ENCODE measurements at regions not wholly inside any gene's neighbourhood (a gene's known extent, or its start where the extent isn't known, plus 50 kb on each side); places are given as distances from the start of the nearest gene placed in this dataset.

DNA sequence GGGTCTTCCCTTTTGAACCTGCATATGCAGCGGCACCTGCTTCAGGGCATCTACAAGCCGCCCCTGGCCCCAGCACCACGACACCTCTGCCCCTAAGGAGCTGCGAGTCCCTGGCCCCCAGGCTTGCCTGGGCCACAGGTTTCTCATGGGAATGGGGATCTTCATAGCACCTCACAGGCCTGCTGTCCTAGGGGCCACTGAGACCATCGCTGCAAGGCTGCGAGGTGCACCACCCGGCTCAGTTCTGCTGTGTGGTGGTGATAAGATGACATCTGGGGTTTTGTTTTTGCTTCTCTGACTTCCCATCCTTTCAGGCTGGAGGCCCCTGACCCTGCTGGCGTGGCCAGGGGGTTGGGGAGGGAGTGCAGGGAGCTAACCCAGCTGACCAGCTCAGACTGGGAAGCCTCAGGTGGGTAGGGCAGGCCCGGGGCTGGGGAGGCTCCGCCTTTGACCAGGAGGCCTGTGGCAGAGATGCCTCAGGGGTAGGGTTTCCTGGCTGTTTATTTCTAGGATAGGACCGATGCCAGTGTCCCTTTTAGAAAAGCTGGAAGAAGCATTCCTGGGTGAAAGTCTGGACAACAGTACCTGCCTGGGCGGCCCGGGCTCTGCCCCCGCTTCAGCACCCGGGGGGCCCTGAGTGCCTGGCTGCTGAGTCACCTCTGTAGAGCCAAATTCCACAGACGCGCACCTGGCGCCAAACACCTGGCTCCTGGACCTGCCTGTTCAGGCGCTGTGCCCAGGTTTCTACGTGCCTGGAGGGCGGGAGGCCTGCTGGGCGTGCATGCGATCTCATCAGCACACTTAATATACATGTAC, 264.7 kb downstream of the DLL1 start:
- DNase-seq, result no peak

DNA sequence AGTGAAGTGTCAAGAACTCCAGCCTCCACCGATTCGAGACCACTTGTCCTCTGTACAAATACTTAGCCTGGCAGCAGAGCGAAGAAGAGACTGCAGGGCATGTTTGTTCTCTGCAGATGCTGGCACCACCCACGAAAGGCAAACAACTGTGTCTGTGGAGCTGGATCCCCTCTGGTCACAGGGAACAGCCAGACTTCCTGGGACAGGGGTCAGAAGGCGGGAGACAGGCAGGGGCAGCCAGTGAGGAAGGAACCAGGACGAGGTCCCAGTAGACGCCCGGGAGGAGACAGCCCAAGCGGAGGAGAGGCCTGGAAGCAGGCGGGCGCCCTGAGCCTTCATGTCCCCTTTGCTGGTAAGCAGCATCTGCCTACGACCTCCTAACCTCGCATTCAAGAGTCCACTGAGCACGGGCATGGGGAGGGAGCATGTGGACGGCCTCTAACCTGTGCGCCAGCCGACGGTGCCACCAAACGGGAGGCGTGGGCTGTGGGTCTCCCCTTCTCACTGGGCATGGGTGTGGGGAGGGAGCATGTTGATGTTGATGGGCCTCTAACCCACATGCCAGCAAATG, 265.5 kb downstream of the DLL1 start:
- DNase-seq, result no peak

- no peak for DNase-seq
Observed at GRCh38 chr6:170024940-170025339, 265.9 kb downstream of the DLL1 start.

DNA sequence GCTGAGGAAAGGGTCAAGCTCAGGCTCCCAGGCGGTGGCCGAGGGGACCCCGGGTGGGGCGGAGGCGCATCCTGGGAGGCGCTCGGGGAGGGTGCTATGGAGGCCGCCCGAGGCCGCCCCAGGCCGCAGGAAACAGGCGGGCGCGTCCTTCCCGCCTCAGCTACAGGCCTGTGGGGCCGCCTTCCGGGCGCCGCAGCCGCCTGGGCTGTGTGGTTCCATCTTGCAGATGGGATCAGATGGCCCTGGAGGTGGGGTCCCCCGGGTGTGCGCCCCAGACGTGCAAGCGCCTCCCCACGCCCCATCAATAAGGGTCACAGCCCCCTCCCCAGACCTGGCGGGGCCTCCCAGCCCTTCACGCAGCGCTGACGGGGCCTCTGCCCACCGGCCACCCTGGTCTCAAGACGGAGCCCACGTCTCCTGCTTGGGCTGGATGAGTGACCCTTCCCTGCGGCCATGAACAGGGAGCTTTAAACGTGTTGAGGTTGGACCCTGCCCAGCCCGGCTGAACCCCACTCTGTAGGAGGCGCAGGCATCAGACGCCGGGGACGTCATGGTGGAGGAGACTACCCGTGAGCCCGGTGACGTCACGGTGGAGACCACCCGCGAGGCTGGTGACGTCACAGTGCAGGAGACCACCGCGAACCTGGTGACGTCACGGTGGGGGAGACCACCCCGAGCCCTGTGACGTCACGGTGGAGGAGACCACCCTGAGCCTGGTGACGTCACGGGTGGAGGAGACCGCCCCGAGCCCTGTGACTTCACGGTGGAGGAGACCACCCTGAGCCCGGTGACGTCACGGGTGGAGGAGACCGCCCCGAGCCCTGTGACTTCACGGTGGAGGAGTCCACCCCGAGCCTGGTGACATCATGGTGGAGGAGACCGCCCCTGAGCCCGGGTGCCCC, 267.0 kb downstream of the DLL1 start:
- no peak for DNase-seq

DNA sequence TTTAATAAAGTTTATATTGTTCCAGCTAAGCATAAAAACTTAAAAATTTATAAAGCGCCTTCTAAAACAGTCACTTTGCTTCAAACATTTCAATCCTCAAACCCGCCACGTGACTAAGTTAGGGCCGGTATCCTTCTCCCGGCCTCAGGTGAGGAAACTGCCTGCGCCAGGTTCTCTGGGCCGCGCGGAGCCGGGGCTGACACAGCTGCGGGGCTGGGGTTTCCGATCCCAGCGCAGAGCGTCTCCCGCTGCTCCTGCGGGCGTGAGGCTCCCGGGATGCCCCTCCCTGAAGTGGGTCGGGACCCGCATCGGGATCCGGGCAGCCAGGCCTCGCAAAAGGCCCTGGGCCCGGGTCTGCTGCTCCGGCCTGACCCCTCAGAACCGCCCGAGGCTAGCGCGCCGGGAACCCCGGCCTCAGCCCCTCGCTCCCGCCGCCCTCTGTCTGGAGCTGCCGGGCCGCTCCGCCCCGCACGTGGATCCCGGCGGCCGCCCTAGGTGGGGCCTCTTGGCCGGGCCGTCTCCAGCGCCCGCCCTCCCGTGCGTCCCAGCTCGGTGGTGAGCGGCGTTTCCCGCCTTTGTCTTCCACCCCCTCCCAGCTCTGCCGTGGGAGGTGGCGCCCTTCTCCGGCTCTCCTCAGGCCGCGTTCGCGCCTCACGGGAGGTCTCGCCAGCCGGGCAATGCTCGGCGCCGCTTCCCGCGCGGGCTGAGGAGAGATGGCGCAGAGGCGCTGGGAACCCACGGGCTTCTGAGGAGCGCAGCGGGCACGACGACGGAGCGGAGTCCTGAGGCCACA, 267.9 kb downstream of the DLL1 start:
- DNase-seq, result no peak

DNA sequence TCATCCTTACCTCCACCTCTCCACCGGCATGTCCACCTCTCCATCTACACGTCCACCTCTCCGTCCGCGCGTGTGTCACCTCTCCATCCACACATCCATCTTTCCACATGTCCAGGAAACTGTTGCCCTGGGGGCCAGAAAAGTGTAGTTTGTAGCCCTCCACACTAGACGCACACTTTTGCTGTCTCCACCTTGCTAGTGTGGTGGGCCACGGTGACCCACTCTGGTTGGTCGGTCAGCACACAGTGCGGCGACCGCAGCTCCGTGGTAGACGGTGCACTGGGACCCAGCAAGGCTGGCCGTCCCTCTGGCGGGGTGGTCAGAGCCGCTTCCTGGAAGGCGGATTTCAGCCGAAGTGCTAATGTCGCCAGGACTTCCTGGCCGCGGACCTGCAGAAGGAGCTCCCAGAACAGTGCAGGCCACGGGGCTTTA, 268.6 kb downstream of the DLL1 start:
- no peak for DNase-seq

DNA sequence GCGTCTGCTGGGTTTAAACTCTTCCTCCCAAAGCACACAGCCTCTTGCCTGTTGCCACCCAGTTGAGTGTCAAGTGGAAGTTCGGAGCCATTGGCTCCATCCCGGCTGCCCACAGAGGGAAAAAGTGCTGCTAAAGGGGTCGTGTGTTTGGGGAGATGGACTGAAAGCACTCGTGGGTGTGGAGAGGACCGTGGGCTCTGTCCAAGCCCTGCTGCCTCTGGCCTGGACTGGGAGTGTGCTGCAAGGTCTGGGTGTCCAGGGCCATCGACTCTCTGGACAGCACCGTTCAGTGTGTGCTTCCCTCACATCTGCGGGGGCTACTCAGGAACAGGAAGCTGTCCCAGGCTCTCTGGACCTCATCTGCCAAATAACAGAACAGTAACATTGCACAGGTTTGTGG, 269.3 kb downstream of the DLL1 start:
- no peak for DNase-seq

- no peak for DNase-seq
Observed at GRCh38 chr6:170019818-170020583, 268.6 kb downstream of the ERMARD start.

DNA sequence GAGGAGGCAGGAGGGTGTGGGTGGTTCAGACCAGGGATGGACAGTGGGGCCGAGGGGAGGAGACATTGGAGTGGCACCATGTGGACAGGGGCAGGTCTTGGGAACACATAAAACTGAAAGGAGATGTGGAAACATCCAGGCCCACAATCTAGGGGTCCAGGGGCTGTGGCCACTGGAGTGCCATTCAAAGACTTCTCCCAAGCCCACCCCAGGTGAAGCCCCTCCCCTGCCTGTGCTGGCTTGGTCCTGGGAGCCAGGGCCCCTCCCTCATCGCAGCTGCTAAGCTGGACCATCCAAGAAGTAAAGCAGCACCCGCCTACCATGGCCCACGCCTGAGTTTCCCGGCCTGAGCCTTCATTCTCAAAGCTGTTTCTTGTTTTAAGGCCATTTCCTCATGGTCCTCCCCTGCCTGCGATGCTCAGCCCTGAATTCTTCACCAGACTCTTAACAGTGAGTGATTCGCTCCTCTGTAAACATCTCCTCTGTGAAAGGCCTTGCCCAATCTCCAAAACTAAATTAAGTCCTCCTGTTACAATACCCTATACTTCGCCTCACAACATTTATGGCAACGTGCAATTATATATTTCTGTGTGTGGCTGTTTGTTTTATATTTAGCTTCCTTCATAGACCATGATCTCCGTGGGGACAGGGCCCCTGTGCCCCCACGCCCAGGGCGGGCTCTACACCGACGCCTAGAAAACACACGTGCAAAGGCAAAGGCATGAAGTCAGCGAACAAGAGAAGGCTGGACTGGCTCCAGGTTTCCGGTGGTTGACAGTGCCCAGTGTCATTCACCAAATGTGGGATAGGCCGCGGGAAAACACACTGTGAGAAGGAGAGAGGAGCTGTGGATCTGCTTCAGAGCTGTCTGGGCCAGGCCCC, 267.8 kb downstream of the ERMARD start:
- DNase-seq, result no peak

GRCh38 chr6:170018422-170018935, 267.1 kb downstream of the ERMARD start:
- no peak for DNase-seq

DNA sequence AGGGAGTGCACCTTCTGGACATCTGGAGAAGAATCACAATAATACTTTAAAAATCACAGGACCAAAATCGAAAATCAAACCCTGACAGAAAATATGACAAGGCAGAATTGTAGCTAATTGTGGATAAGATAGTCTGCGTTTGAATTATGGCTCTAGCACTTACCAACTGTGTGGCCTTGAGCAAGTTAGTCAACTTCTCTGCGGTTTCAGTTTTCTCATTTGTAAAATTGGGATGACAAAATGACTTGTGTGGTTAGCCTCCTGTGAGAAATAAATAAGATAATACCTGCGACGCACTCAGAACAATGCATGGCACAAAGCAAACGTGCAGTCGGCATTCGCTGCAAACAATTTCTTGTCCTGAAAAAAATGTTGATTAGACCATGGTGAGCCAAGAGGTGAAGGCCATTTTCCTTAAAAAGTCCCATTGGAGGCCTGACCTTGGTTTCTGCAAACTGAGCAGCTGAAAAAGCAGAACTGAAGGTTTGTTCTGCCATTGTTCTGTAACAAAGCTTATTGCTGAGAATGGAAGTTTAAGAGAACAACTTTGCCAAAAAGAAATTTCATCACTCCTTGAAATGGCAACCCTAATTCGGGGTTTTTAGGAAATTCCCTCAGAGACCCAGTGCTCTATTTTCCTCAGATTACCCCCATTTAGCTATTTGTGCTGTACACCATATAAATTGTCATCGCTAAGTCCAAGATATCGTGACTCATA, 266.3 kb downstream of the ERMARD start:
- no peak for DNase-seq

GRCh38 chr6:170013815-170014214, 262.4 kb downstream of the ERMARD start:
- DNase-seq, result no peak

- DNase-seq, result no peak
Observed at GRCh38 chr6:170012037-170012330, 260.6 kb downstream of the ERMARD start.

DNA sequence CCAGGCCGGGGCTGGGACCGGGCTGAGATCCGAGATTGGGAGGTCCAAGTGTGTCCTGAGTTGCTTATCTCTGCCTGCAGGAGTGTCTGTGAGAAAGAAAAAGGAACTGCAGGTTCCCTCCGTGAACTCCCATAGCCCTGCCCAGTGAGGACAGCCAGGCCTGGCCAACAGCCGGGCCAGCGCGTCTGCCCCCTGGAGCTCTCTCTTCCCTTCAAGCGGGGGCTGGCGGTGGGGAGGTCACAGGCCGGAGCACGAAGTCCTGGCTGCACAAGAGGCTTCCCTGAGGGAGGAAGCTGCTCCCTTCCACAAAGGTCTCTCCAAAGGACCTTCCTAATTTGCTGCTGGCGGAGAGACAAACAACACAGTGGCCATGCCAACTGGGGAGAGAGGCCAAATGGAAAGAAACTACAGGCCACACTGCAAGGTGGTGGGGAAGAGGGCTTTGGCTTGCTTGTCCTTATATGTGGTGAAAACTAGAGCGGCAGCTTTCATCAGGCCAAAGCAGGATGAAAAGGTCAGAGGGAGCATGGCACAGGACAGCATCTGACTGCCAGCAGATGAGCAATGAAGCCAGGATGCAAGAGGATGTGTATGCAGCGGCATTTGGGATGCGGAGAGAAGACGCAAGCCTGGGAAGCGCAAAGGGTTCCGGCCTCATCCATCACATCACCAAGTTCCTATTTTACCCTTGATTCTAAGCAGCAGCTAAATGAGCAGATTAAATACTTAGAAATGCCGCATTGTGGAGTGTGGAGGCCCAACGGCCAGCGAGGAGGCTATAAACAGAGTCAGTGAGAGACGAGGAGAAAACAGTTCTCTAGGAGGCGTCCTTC, 260.0 kb downstream of the ERMARD start:
- no peak for DNase-seq

- DNase-seq, result no peak
Observed at GRCh38 chr6:170010665-170011203, 259.3 kb downstream of the ERMARD start.

DNA sequence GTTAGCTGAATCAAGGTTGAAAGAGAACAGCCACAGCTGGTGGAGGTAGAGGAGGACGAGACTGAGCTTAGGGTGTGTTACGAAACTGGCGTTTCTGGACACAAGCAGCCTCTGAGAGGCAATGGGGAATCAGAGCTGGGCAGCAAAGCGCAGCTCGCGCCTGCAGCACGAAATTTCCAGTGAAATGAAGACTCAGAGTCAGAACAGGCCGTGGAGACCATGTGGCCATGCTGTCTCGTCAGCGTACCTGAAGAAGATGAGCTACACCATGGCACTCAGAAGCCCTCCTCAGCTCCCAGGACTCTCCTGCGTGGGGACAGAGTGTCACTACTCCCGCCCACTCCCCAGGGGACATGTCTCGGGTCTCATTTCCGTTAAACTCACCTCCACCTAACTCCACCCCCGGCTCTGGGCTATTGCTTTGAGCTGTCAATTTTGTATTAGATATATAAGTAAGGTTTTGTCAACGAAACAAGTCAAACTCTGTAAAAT, 256.9 kb downstream of the ERMARD start:
- no peak for DNase-seq

DNA sequence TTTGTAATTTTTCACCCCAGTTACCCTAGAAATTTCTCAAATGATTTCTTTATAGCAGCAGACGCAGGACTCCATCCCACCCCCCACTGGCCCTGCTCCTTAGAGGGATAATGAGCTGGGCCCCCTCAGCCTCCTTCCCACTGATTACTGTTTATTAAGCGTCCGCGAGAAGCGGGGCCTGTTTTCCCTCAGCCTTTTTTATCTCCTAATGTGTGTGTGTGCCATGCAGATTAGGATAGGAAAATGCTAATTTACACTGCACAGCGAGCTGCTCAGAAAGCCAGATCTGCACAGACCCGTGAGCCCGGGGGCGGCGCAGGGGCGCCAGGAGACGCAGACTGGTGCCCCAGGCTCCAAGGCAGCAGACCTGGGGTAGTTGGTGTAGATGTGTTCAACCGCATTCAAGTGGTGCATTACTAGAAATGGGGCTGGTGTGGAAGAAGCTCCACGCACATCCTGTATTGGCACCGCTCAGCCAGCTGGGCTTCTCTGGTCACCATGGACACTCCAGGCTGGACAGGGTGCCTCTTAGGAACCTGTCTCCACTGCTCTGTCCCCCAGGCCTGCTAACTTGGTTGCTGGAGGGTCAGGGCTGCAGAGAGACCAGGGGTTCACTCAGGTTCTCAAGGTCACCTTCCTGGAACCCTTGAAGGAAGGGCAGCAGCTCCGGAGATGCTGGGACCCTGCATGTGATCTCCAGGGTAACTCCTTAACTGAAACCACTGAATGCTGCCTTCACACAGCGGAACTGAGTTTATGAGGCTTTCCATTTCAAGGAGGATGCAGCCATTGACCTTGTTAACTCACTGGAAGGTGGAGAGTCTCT, 256.3 kb downstream of the ERMARD start:
- no peak for DNase-seq

All from T1000 (cell line).